ENCODE measurements at regions not wholly inside any gene's neighbourhood (a gene's known extent, or its start where the extent isn't known, plus 50 kb on each side); places are given as distances from the start of the nearest gene placed in this dataset.

- TF ChIP-seq CTCF (IDR thresholded peaks at IDR 0.05) = no peak
- no peak for TF ChIP-seq POLR2A (IDR thresholded peaks at IDR 0.05)
These were observed 60.6 kb downstream of the RTL6 start for GRCh38 chr22:44437216-44438055.

All from tibial nerve (tissue), 3 donors.